ENCODE measurements at regions not wholly inside any gene's neighbourhood (a gene's known extent, or its start where the extent isn't known, plus 50 kb on each side); places are given as distances from the start of the nearest gene placed in this dataset.
"Not testable (repeated sequence)": the region's sequence is repeated elsewhere in the genome, so short reads cannot be mapped to it uniquely, and the experiment has no call there.

DNA sequence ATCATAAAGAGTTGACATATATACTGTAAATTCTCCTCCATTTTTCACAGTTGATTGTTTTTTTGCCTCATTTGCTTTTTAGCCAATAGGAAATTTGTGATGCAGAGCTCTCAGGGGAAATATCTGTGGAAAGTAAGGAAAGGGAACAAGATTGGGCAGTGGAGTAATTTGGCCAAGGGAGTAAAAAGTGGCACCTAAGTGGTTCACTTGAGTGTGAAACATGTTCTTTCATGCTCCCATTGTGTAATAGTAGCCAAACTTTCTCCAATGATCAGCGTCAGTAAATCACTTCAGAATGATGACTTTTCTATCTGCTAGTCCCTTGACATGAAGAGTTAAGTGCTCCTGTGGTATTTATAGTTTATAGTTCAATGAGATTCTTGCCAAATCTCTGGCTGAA lies 141.9 kb upstream of the KCNJ3 start:
- H3K4me3 Mint-ChIP-seq (ENCODE audit: low read depth), result no peak overlapping the region
- no peak for DNase-seq (ENCODE audit: low spot score, unreplicated experiment)
- no peaks in the 10 kb centered on the region for H3K36me3 Mint-ChIP-seq (ENCODE audit: insufficient read depth)
- TF ChIP-seq, protein P1, sequence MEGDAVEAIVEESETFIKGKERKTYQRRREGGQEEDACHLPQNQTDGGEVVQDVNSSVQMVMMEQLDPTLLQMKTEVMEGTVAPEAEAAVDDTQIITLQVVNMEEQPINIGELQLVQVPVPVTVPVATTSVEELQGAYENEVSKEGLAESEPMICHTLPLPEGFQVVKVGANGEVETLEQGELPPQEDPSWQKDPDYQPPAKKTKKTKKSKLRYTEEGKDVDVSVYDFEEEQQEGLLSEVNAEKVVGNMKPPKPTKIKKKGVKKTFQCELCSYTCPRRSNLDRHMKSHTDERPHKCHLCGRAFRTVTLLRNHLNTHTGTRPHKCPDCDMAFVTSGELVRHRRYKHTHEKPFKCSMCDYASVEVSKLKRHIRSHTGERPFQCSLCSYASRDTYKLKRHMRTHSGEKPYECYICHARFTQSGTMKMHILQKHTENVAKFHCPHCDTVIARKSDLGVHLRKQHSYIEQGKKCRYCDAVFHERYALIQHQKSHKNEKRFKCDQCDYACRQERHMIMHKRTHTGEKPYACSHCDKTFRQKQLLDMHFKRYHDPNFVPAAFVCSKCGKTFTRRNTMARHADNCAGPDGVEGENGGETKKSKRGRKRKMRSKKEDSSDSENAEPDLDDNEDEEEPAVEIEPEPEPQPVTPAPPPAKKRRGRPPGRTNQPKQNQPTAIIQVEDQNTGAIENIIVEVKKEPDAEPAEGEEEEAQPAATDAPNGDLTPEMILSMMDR (IDR thresholded peaks at IDR 0.05; ENCODE audit: unreplicated experiment), result no peak
- H3K4me1 Mint-ChIP-seq (ENCODE audit: low read depth), result no peaks in the 10 kb centered on the region
- H3K9me3 Mint-ChIP-seq (ENCODE audit: low read depth), result no peaks in the 10 kb centered on the region
- H3K27ac Mint-ChIP-seq, result no peak overlapping the region
- H3K27me3 Mint-ChIP-seq, result no peaks in the 10 kb centered on the region

DNA sequence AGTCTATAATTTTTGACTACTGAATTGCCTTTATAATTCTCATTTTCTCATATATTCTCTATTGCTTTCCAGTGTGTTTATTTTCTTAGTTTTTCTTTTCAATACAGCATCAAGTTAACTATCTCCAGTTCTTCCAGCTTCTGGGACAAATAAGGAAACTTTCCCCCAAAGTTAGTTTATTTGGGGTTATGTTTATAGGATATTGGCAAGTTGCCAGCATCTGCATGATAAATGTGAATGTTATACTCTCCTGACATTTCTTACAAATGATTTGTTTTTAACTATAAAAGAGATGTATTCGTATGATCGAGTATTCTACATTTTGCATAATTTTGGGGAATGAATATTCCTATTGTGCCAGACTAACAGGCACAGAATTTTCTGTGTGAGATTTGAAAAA lies 140.6 kb upstream of the KCNJ3 start:
- H3K27me3 Mint-ChIP-seq, result no peaks in the 10 kb centered on the region
- TF ChIP-seq, protein P1 (IDR thresholded peaks at IDR 0.05; ENCODE audit: unreplicated experiment), result no peak
- H3K4me3 Mint-ChIP-seq (ENCODE audit: low read depth), result no peak overlapping the region
- H3K4me1 Mint-ChIP-seq (ENCODE audit: low read depth), result no peaks in the 10 kb centered on the region
- H3K36me3 Mint-ChIP-seq (ENCODE audit: insufficient read depth), result no peaks in the 10 kb centered on the region
- DNase-seq (ENCODE audit: low spot score, unreplicated experiment), result no peak
- H3K9me3 Mint-ChIP-seq (ENCODE audit: low read depth), result no peaks in the 10 kb centered on the region
- no peak overlapping the region for H3K27ac Mint-ChIP-seq

DNA sequence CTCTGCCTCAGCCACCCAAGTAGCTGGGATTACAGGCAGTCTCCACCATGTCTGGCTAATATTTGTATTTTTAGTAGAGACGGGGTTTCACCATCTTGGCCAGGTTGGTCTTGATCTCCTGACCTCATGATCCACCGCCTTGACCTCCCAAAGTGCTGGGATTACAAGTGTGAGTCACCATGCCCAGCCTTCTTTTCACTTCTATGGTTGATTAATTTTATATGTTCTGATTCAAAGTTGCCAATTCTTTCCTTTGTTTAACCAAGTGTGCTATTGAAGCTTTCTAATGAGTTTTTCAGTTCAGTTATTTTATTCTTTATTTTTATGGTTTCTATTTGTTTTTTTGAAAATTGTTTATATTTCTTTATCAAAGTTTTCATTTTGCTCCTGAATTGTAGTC lies 133.1 kb upstream of the KCNJ3 start:
- no peak overlapping the region for H3K4me3 Mint-ChIP-seq (ENCODE audit: low read depth)
- no peak overlapping the region for H3K27ac Mint-ChIP-seq
- no peaks in the 10 kb centered on the region for H3K27me3 Mint-ChIP-seq
- peaks cover 7% of the 10 kb centered on the region for H3K9me3 Mint-ChIP-seq (ENCODE audit: low read depth)
- TF ChIP-seq, protein P1 (IDR thresholded peaks at IDR 0.05; ENCODE audit: unreplicated experiment), result no peak
- DNase-seq (ENCODE audit: low spot score, unreplicated experiment), result no peak
- no peaks in the 10 kb centered on the region for H3K36me3 Mint-ChIP-seq (ENCODE audit: insufficient read depth)
- no peaks in the 10 kb centered on the region for H3K4me1 Mint-ChIP-seq (ENCODE audit: low read depth)

DNA sequence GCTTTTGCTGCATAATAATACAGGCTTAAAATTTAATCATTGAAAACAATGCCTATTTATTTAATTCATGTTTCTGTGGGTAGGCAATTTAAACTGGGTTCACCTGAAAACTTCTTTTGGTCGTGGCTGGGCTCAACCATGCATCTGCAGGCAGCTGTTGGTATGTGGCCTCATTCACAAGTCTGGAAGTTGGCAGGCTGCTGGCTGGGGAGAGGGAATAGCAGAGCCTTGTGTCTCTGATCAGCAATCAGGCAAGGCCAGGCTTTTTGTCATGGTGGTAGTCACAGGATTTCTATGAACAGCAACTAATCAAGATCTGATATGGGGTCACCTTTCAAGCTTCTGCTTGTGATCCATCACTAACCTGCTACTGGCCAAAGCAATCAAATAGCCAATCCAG lies 130.1 kb upstream of the KCNJ3 start:
- H3K4me1 Mint-ChIP-seq (ENCODE audit: low read depth), result no peaks in the 10 kb centered on the region
- peaks cover 7% of the 10 kb centered on the region for H3K9me3 Mint-ChIP-seq (ENCODE audit: low read depth)

DNA sequence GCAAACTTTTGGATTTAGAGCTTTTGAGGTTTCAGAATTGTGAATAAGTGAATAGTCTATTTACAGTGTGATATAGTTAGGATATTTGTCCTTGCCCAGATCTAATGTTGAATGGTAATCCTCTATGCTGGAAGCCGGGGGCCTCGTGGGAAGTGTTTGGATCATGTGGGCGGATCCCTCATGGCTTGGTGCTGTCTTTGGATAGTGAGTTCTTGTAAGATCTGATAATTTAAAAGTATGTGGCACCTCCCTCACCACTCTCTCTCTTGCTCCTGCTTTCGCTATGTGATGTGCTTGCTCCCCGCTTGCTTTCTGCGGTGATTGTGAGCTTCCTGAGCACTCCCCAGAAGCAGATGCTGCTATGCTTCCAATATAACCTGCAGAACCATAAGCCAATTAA lies 128.0 kb upstream of the KCNJ3 start:
- H3K4me3 Mint-ChIP-seq (ENCODE audit: low read depth), result no peak overlapping the region
- no peaks in the 10 kb centered on the region for H3K27me3 Mint-ChIP-seq
- H3K27ac Mint-ChIP-seq, result no peak overlapping the region
- no peaks in the 10 kb centered on the region for H3K36me3 Mint-ChIP-seq (ENCODE audit: insufficient read depth)
- H3K4me1 Mint-ChIP-seq (ENCODE audit: low read depth), result no peaks in the 10 kb centered on the region
- DNase-seq (ENCODE audit: low spot score, unreplicated experiment), result no peak
- TF ChIP-seq, protein P1 (IDR thresholded peaks at IDR 0.05; ENCODE audit: unreplicated experiment), result no peak
- H3K9me3 Mint-ChIP-seq (ENCODE audit: low read depth), result peaks cover 4% of the 10 kb centered on the region

More for the DNA sequence above, 130.1 kb upstream of the KCNJ3 start:
- DNase-seq (ENCODE audit: low spot score, unreplicated experiment), result no peak
- Mint-ChIP-seq H3K27me3 (no peaks in the 10 kb centered on the region), H3K27ac (no peak overlapping the region), H3K4me3 (ENCODE audit: low read depth) (no peak overlapping the region), H3K36me3 (ENCODE audit: insufficient read depth) (no peaks in the 10 kb centered on the region)
- TF ChIP-seq, protein P1 (IDR thresholded peaks at IDR 0.05; ENCODE audit: unreplicated experiment), result no peak

DNA sequence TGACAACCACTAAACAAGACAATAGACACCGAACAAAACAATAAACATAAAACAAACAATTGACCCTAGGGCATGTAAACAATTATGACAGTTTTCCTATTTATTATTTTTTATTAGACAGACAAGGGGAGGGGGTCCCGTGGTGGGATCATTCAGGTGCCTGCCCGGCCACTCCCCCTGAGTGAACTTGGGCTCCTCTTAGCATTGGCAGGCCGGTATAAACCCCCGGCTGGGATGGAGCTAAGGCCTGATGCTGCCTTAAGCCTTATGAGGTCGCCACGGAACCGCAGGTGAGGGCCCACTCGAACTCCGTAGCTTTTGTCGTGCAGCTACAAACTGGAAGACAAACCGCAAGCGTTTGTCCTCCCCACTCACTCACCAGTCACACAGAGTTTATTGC lies 121.8 kb upstream of the KCNJ3 start:
- H3K27ac Mint-ChIP-seq, result peak overlapping the region; percentile 78
- DNase-seq (ENCODE audit: low spot score, unreplicated experiment); H3K9me3 Mint-ChIP-seq (ENCODE audit: low read depth); H3K36me3 Mint-ChIP-seq (ENCODE audit: insufficient read depth); H3K4me3 Mint-ChIP-seq (ENCODE audit: low read depth); H3K4me1 Mint-ChIP-seq (ENCODE audit: low read depth); H3K27me3 Mint-ChIP-seq: not testable (repeated sequence)

Measured in progenitor cell of endocrine pancreas (in vitro differentiated cells).